ENCODE measurements at regions not wholly inside any gene's neighbourhood (a gene's known extent, or its start where the extent isn't known, plus 50 kb on each side); places are given as distances from the start of the nearest gene placed in this dataset.

- TF ChIP-seq CTCF (IDR thresholded peaks at IDR 0.05) (no peak), POLR2A (IDR thresholded peaks at IDR 0.05) (no peak)
These were observed 72.8 kb upstream of the CPLX2 start for GRCh38 chr5:175798626-175799025.

Measured in right lobe of liver (tissue), 4 donors.